ENCODE measurements at regions not wholly inside any gene's neighbourhood (a gene's known extent, or its start where the extent isn't known, plus 50 kb on each side); places are given as distances from the start of the nearest gene placed in this dataset.
"Not testable (repeated sequence)": the region's sequence is repeated elsewhere in the genome, so short reads cannot be mapped to it uniquely, and the experiment has no call there.

DNA sequence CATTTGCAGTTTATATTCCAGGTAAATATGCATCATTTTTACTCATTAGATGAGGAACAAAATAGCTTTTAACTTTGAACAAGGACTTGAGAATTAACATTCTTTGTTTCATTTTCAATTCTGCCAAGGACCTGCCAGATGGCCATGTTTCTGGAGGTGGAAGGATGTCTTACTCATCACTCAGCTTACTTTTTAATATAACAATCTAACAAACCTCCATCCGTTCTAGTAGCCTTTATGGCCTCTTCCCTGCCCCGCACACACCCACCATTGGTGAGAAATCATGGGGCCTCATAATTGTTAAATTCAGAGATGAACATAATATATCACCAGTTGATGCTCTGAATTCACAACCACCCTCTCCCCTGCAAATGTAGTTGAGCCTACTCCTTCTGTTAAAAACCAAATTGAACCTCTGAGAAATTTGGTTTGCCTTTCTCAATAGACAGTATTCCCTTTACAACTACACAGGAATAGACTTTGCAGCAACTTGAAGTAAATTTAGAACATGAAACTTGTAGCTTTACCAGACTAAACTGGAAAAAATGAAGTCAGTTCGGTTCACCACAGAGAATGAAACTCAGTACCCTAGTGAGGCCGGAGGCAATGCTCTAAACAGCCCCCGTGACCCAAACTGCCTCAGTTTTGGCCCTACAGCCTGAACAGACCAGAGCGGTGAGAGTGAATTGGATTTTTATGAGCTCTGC lies 50.1 kb upstream of the ACSL4 start:
- POLR2A ChIA-PET: no interaction called here
- TF ChIP-seq NFRKB (IDR thresholded peaks at IDR 0.05) (no peak), BHLHE40 (IDR thresholded peaks at IDR 0.05; ENCODE audit: borderline replicate concordance) (no peak), SP1 (IDR thresholded peaks at IDR 0.05) (no peak), ELF4 (IDR thresholded peaks at IDR 0.05) (no peak), CTBP1 (IDR thresholded peaks at IDR 0.05; ENCODE audit: borderline replicate concordance) (no peak), HDGF (IDR thresholded peaks at IDR 0.05; ENCODE audit: borderline replicate concordance) (no peak), FOXM1 (IDR thresholded peaks at IDR 0.05; ENCODE audit: borderline replicate concordance) (no peak), TARDBP (IDR thresholded peaks at IDR 0.05) (no peak), FOXA1 (IDR thresholded peaks at IDR 0.05) (no peak), SUZ12 (IDR thresholded peaks at IDR 0.05) (no peak), ARNT (IDR thresholded peaks at IDR 0.05) (no peak), L3MBTL2 (conservative IDR thresholded peaks at IDR 0.05) (no peak), ZNF384 (IDR thresholded peaks at IDR 0.05) (no peak), FOXK2 (IDR thresholded peaks at IDR 0.05) (no peak), LEF1 (IDR thresholded peaks at IDR 0.05; ENCODE audit: borderline replicate concordance) (no peak)
- TF ChIP-seq, protein P1, sequence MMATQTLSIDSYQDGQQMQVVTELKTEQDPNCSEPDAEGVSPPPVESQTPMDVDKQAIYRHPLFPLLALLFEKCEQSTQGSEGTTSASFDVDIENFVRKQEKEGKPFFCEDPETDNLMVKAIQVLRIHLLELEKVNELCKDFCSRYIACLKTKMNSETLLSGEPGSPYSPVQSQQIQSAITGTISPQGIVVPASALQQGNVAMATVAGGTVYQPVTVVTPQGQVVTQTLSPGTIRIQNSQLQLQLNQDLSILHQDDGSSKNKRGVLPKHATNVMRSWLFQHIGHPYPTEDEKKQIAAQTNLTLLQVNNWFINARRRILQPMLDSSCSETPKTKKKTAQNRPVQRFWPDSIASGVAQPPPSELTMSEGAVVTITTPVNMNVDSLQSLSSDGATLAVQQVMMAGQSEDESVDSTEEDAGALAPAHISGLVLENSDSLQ (IDR thresholded peaks at IDR 0.05): no peak
- CTCF ChIA-PET: no interaction called here
- no peak for DNase-seq (ENCODE audit: extremely low spot score)

DNA sequence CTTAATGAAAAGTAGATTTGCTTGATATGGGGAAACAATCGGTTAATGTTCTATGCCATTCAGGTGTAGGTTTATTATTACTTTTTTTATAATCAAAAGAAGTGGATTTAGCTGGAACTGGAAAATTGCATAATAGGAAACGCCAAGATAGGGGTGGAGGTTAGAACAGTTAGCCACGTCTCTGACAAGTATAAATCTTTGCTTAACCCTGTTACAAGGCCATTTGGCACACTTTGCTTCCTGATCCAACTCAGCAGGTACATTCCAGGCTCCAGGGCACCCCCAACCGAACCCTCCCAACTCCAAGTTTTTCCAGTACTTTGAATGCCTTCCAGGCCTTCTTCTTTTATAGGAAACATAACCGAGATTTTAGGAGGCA lies 50.6 kb upstream of the ACSL4 start:
- CTCF ChIA-PET: no interaction called here
- POLR2A ChIA-PET: no interaction called here
- DNase-seq (ENCODE audit: extremely low spot score): no peak
- TF ChIP-seq LEF1 (IDR thresholded peaks at IDR 0.05; ENCODE audit: borderline replicate concordance) (no peak), ELF4 (IDR thresholded peaks at IDR 0.05) (no peak), FOXA1 (IDR thresholded peaks at IDR 0.05) (no peak), NFRKB (IDR thresholded peaks at IDR 0.05) (no peak), BHLHE40 (IDR thresholded peaks at IDR 0.05; ENCODE audit: borderline replicate concordance) (no peak), HDGF (IDR thresholded peaks at IDR 0.05; ENCODE audit: borderline replicate concordance) (no peak), FOXK2 (IDR thresholded peaks at IDR 0.05) (no peak)

DNA sequence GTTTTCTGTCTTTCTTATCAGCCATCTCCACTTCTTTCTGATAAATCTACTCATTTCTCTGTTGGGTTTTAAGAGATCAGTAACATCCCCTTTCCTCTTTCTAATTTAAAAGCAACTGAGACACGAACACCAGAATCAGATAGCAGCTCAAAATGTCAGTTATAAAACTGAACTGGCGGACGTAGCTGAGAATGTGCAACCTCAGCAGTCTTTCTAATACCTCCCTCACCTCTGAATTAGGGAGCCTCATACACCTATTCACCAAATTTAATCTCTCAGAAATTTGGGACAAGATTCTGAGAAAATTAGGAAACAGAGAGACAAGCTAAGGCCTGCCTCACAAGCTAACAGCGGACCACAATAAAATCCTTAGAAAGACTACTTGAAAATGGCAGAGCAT lies 52.0 kb upstream of the ACSL4 start:
- ChIA-PET CTCF (no interaction called here), POLR2A (no interaction called here)
- no peak for TF ChIP-seq LEF1 (IDR thresholded peaks at IDR 0.05; ENCODE audit: borderline replicate concordance)
- no peak for DNase-seq (ENCODE audit: extremely low spot score)

DNA sequence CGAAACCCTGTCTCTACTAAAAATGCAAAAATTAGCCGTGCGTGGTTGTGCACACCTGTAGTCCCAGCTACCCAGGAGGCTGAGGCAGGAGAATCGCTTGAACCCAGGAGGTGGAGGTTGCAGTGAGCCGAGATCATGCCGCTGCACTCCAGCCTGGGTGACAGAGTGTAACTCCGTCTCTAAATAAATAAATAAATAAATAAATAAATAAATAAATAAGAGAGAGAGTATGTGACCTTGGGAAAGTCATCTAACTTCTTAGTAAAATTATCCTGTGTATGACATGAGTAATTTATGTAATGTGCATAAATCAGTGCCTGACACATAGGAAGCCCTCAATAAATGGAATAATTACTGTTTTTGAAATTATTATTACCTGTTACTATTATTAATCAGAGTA lies 57.5 kb upstream of the ACSL4 start:
- POLR2A ChIA-PET; DNase-seq (ENCODE audit: extremely low spot score); CTCF ChIA-PET: not testable (repeated sequence)

DNA sequence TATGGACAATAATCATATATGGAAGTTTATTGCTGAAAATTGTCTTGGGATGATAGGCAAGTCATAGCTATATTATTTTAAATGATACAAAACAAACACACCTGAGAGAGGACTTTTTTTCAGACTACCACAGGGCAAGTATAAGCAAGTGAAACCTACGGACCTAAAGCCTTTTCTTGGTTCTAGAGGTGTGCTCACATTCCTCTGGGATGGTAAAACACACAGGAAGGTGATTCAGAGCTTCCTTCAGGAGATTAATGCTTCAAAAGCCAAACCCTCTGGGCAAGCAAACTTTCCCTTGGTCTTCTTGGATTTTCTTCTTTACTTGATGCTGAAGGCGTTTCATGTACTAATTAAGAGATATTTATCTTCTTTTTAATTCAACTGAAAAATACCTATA lies 60.1 kb upstream of the ACSL4 start:
- CTCF ChIA-PET: no interaction called here
- POLR2A ChIA-PET: no interaction called here
- DNase-seq (ENCODE audit: extremely low spot score): no peak
- TF ChIP-seq SP1 (IDR thresholded peaks at IDR 0.05): no peak
- TF ChIP-seq, protein P1 (IDR thresholded peaks at IDR 0.05): no peak
- no peak for TF ChIP-seq ZNF384 (IDR thresholded peaks at IDR 0.05)
- TF ChIP-seq L3MBTL2 (conservative IDR thresholded peaks at IDR 0.05): no peak
- no peak for TF ChIP-seq NFRKB (IDR thresholded peaks at IDR 0.05)
- TF ChIP-seq HDGF (IDR thresholded peaks at IDR 0.05; ENCODE audit: borderline replicate concordance): no peak
- no peak for TF ChIP-seq FOXK2 (IDR thresholded peaks at IDR 0.05)
- no peak for TF ChIP-seq FOXA1 (IDR thresholded peaks at IDR 0.05)

DNA sequence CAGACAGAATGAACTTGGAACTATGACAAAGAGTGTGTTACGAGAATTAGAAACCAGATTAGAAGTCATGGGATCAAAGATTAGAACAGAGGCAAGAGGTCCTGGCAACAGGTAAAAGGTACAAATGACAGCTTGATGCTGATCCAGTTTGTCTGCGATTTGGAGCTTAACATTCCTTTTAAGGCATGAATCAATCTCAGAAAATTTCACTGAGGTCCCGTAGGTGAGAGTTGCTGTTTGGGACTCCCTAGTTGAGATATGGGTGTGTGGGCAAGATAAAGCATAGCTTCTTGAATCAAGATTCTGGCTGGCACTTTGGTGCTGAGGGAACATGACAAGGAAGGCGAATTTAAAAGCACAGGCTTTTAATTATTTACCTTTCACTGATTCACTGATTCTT lies 62.6 kb upstream of the ACSL4 start:
- ChIA-PET POLR2A (no interaction called here), CTCF (interaction anchor here (0.6 kb wide), 1 partner anchor 8 kb away, joined by 3 read pairs; no protein-coding TSS in a partner anchor)

More for the DNA sequence above, 62.6 kb upstream of the ACSL4 start:
- TF ChIP-seq ZNF384 (IDR thresholded peaks at IDR 0.05) (no peak), HDGF (IDR thresholded peaks at IDR 0.05; ENCODE audit: borderline replicate concordance) (no peak), SUZ12 (IDR thresholded peaks at IDR 0.05) (no peak), ARNT (IDR thresholded peaks at IDR 0.05) (no peak), BHLHE40 (IDR thresholded peaks at IDR 0.05; ENCODE audit: borderline replicate concordance) (no peak), FOXA1 (IDR thresholded peaks at IDR 0.05) (no peak), SP1 (IDR thresholded peaks at IDR 0.05) (no peak), NFRKB (IDR thresholded peaks at IDR 0.05) (no peak), FOXM1 (IDR thresholded peaks at IDR 0.05; ENCODE audit: borderline replicate concordance) (no peak), LEF1 (IDR thresholded peaks at IDR 0.05; ENCODE audit: borderline replicate concordance) (no peak), FOXK2 (IDR thresholded peaks at IDR 0.05) (no peak), L3MBTL2 (conservative IDR thresholded peaks at IDR 0.05) (no peak), CTBP1 (IDR thresholded peaks at IDR 0.05; ENCODE audit: borderline replicate concordance) (no peak), ELF4 (IDR thresholded peaks at IDR 0.05) (no peak), TARDBP (IDR thresholded peaks at IDR 0.05) (no peak)
- TF ChIP-seq, protein P1 (IDR thresholded peaks at IDR 0.05): no peak
- DNase-seq (ENCODE audit: extremely low spot score): no peak

Measured in HEK293T (cell line).